ENCODE measurements at regions not wholly inside any gene's neighbourhood (a gene's known extent, or its start where the extent isn't known, plus 50 kb on each side); places are given as distances from the start of the nearest gene placed in this dataset.
A peak's percentile ranks its signal among the peaks of the same experiment; 100 is the strongest.

DNA sequence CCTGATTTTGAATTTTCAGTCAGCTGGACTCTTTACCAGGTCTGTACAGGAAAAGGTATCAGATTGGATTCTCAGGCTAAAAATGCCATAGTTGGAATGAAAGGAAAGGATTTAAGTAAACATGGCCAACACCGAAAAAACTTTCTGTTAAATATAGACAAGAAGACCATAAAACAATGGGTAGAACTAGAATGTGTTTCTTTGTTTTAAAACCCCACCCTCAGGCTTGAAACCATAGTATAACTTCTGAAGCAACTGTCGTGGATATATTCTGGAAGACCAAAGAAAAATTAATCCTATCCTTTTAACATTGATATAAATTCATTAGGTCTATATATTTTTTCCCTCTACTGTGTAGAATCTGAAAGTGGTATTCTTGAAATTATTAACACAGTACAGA is 118.6 kb upstream of the HAPLN1 start:
- Histone ChIP-seq H3K4me3 (no peak overlapping the region), H3K27ac (no peak overlapping the region)
- no peak for TF ChIP-seq CTCF (IDR thresholded peaks at IDR 0.05)
- no peak for DNase-seq (ENCODE audit: low spot score)

GRCh38 chr5:83837265-83837907 is 116.7 kb upstream of the HAPLN1 start:
- no peak overlapping the region for H3K27ac ChIP-seq
- no peak for DNase-seq (ENCODE audit: low spot score)
- TF ChIP-seq CTCF (IDR thresholded peaks at IDR 0.05) = no peak
- no peak overlapping the region for H3K4me3 ChIP-seq

- TF ChIP-seq CTCF (IDR thresholded peaks at IDR 0.05) = no peak
- no peak for DNase-seq (ENCODE audit: low spot score)
- H3K27ac ChIP-seq = no peak overlapping the region
- no peak overlapping the region for H3K4me3 ChIP-seq
Observed at GRCh38 chr5:83834306-83834705, 113.7 kb upstream of the HAPLN1 start.

DNA sequence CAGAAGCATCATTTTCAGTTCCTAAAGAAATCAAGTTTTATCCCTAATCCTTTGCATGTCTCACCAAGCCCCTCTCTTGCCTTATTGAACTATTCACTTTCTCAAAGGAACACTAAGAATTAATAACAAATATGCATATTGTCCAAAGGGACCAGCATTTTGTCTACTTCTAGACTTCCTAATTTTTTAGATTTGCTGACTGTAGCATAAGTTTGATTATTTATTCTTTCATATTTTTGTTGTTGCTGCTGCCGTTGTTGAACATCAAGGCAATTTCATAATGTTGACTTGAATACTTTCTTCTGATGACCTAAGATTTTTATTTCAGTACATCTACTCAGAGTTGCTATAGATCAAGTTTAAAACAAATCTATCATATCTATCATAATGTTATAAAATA is 111.2 kb upstream of the HAPLN1 start:
- Histone ChIP-seq H3K4me3 (no peak overlapping the region), H3K27ac (no peak overlapping the region)
- no peak for TF ChIP-seq CTCF (IDR thresholded peaks at IDR 0.05)
- no peak for DNase-seq (ENCODE audit: low spot score)

- Histone ChIP-seq H3K4me3 (no peak overlapping the region), H3K27ac (peak overlapping the region in 1 of 2 donors; percentile 53)
- no peak for DNase-seq (ENCODE audit: low spot score)
- TF ChIP-seq CTCF (IDR thresholded peaks at IDR 0.05) = no peak
Observed at GRCh38 chr5:83827111-83827557, 106.5 kb upstream of the HAPLN1 start.

DNA sequence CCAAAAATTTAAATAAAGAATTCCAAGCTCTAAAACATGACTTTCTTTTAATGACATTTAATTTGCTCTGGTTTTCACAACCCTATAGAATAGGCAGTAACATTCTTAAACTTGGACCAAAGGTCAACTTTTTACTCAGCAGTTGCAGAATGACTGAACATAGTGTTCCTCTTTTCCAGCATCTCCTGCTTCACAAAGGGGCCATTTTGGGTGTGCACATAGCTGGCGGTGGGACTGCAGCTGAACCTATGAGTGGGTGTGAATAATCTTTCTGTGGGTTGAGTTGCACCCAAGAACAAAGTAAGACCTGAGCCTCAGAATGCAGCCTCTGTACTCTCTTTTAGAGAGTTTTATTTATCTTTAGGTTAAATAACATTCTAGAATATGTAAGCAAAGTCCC is 96.9 kb upstream of the HAPLN1 start:
- Histone ChIP-seq H3K4me3 (no peak overlapping the region), H3K27ac (no peak overlapping the region)
- DNase-seq (ENCODE audit: low spot score) = no peak
- no peak for TF ChIP-seq CTCF (IDR thresholded peaks at IDR 0.05)

- no peak for DNase-seq (ENCODE audit: low spot score)
- no peak overlapping the region for H3K27ac ChIP-seq
- TF ChIP-seq CTCF (IDR thresholded peaks at IDR 0.05) = no peak
- H3K4me3 ChIP-seq = no peak overlapping the region
Observed at GRCh38 chr5:83815661-83816060, 95.0 kb upstream of the HAPLN1 start.
